Right atrium auricular region (tissue), 2 donors: ENCODE measurements at regions not wholly inside any gene's neighbourhood (a gene's known extent, or its start where the extent isn't known, plus 50 kb on each side); places are given as distances from the start of the nearest gene placed in this dataset.

ENCODE experiments used
- DNase-seq: peaks from one replicate; pipeline ENCODE4 v3.0.0-alpha.2; 2019; ENCODE audit warnings: low spot score
- H3K27ac ChIP-seq, 2 donors: fragments of 200-600 bp; sonication (generic); 1 replicate in 1 of 2; 2 replicates in 1 of 2; pipeline ENCODE4 v1.5.1; 2016 to 2019
- H3K27me3 ChIP-seq, 2 donors: fragments of 200-600 bp; sonication (generic); one replicate each; pipeline versions ENCODE4 v1.5.1 to v1.6.0; 2017 to 2019
- H3K36me3 ChIP-seq: fragments of 200-600 bp; sonication (generic); one replicate; pipeline ENCODE4 v1.5.1; 2016
- H3K4me1 ChIP-seq, 2 donors: fragments of 200-600 bp; sonication (generic); one replicate each; pipeline versions ENCODE4 v1.5.1 to v1.6.0; 2017 to 2019
- H3K4me3 ChIP-seq, 2 donors: fragments of 200-600 bp; sonication (generic); 1 replicate in 1 of 2; 2 replicates in 1 of 2; pipeline ENCODE4 v1.5.1; 2017 to 2019; ENCODE audit warnings: mild to moderate bottlenecking in 1 of 2, moderate library complexity in 1 of 2
- H3K9me3 ChIP-seq, 2 donors: fragments of 200-600 bp; sonication (generic); one replicate each; pipeline ENCODE4 v1.5.1; 2019
- CTCF ChIP-seq, 2 donors: fragments of 200-600 bp; sonication (generic); IDR thresholded peaks; one replicate each; pipeline ENCODE4 v1.5.1; 2019; ENCODE audit warnings: antibody characterized with exemption in 2 of 2

- H3K4me1 ChIP-seq = no peaks in the 10 kb centered on the region
- H3K27ac ChIP-seq = no peak overlapping the region
- H3K36me3 ChIP-seq = no peaks in the 10 kb centered on the region
- DNase-seq = no peak
- H3K9me3 ChIP-seq = no peaks in the 10 kb centered on the region
- H3K27me3 ChIP-seq = no peaks in the 10 kb centered on the region
- no peak overlapping the region for H3K4me3 ChIP-seq
- TF ChIP-seq CTCF (IDR thresholded peaks at IDR 0.05) = no peak
Measured at GRCh38 chr18:71939483-71939882, 604.7 kb downstream of the CBLN2 start.

DNA sequence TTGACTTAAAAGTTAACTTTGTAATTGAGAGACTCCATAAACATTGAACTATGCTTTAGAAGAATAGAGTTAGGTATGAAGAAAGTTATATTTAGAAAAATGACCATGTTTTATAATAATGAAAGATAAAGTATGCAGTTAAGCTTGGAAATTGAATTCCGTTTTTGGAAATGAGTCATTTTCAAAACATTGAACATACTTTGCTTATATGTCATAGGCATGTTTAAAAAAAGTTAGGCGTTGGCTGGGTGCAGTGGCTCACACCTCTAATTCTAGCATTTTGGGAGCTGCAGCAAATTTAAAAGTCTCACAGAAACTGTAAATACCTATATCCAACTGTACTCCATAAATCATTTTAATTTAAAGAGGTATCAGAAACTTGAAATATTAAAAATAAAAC, 607.4 kb downstream of the CBLN2 start:
- Histone ChIP-seq H3K27me3 (no peaks in the 10 kb centered on the region), H3K9me3 (no peaks in the 10 kb centered on the region), H3K4me3 (no peak overlapping the region), H3K36me3 (no peaks in the 10 kb centered on the region), H3K4me1 (no peaks in the 10 kb centered on the region), H3K27ac (no peak overlapping the region)
- DNase-seq = no peak
- TF ChIP-seq CTCF (IDR thresholded peaks at IDR 0.05) = no peak

- TF ChIP-seq CTCF (IDR thresholded peaks at IDR 0.05) = no peak
- no peaks in the 10 kb centered on the region for H3K4me1 ChIP-seq
- H3K27me3 ChIP-seq = no peaks in the 10 kb centered on the region
- H3K9me3 ChIP-seq = peaks cover 0 to 19% of the 10 kb centered on the region in 2 donors
- no peak overlapping the region for H3K27ac ChIP-seq
- H3K36me3 ChIP-seq = no peaks in the 10 kb centered on the region
- no peak for DNase-seq
- H3K4me3 ChIP-seq = no peak overlapping the region
Measured at GRCh38 chr18:71919211-71919610, 624.9 kb downstream of the CBLN2 start.

- Histone ChIP-seq H3K27ac (no peak overlapping the region), H3K4me1 (no peaks in the 10 kb centered on the region), H3K9me3 (no peaks in the 10 kb centered on the region), H3K27me3 (no peaks in the 10 kb centered on the region), H3K36me3 (no peaks in the 10 kb centered on the region), H3K4me3 (no peak overlapping the region)
- DNase-seq = no peak
- no peak for TF ChIP-seq CTCF (IDR thresholded peaks at IDR 0.05)
Measured at GRCh38 chr18:71913641-71914040, 630.5 kb downstream of the CBLN2 start.

DNA sequence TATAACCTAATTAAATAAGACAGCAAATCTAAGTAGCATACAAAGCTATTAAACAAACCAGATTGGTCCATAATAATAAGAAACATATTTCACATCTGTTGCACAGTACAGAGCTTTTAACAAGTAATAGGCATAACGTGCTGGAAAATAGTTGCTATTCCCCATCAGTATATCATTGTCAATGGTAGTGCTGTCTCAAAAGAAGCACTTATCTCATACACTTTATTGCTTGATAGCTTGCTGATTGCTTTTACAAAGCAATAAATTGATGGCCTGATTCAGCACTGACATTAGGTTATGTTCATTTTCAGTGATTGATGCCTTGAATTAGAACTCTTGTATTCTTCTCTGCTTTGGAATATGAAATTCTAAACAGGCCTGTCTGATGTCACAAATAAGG, 641.7 kb downstream of the CBLN2 start:
- Histone ChIP-seq H3K4me3 (no peak overlapping the region), H3K36me3 (no peaks in the 10 kb centered on the region), H3K9me3 (no peaks in the 10 kb centered on the region), H3K27ac (no peak overlapping the region), H3K27me3 (no peaks in the 10 kb centered on the region), H3K4me1 (no peaks in the 10 kb centered on the region)
- no peak for DNase-seq
- no peak for TF ChIP-seq CTCF (IDR thresholded peaks at IDR 0.05)

- Histone ChIP-seq H3K4me3 (no peak overlapping the region), H3K36me3 (no peaks in the 10 kb centered on the region), H3K9me3 (no peaks in the 10 kb centered on the region), H3K4me1 (no peaks in the 10 kb centered on the region), H3K27me3 (no peaks in the 10 kb centered on the region), H3K27ac (no peak overlapping the region)
- DNase-seq = no peak
- no peak for TF ChIP-seq CTCF (IDR thresholded peaks at IDR 0.05)
Measured at GRCh38 chr18:71899707-71900472, 644.3 kb downstream of the CBLN2 start.
